ENCODE measurements at regions not wholly inside any gene's neighbourhood (a gene's known extent, or its start where the extent isn't known, plus 50 kb on each side); places are given as distances from the start of the nearest gene placed in this dataset.

DNA sequence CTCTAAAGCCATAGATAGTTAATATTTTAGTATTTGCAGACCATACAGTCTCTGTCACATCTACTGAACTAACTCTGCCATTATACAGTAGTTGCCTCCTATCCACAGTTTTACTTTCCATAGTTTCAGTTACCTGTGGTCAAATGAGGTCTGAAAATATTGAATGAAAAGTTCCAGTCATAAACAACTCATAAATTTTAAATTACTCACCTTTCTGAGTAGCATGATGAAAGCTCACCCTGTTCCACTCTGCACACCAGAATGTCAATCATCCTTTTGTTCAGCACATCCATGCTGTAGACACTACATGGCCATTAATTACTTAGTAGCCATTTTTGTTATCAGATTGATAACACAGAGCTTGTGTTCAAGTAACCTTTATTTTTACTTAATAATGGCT lies 51.7 kb upstream of the ME3 start:
- no peak for DNase-seq (ENCODE audit: low spot score)
- H3K27ac ChIP-seq: no peak overlapping the region
- TF ChIP-seq, protein P1, sequence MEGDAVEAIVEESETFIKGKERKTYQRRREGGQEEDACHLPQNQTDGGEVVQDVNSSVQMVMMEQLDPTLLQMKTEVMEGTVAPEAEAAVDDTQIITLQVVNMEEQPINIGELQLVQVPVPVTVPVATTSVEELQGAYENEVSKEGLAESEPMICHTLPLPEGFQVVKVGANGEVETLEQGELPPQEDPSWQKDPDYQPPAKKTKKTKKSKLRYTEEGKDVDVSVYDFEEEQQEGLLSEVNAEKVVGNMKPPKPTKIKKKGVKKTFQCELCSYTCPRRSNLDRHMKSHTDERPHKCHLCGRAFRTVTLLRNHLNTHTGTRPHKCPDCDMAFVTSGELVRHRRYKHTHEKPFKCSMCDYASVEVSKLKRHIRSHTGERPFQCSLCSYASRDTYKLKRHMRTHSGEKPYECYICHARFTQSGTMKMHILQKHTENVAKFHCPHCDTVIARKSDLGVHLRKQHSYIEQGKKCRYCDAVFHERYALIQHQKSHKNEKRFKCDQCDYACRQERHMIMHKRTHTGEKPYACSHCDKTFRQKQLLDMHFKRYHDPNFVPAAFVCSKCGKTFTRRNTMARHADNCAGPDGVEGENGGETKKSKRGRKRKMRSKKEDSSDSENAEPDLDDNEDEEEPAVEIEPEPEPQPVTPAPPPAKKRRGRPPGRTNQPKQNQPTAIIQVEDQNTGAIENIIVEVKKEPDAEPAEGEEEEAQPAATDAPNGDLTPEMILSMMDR (IDR thresholded peaks at IDR 0.05): no peak

DNA sequence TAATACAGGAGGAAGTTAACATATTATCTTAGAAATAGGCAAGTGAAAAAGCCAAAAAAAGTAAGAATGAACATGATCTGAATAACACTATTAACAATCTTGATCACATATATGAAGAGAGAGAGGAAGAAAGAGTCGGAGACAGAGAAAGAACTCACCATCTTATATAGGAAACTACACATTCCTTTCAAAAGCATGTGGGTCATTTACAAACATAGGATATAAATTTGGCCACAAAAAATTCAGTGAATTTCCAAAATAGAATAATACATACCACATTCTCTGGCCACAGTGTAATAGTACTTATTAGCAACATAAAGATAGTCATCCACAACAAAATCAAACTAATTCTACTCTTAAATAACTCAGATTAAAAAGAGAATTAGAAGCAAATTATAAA lies 50.9 kb upstream of the ME3 start:
- DNase-seq (ENCODE audit: low spot score): no peak
- no peak overlapping the region for H3K27ac ChIP-seq
- H3K4me3 ChIP-seq: no peak overlapping the region
- TF ChIP-seq, protein P1 (IDR thresholded peaks at IDR 0.05): no peak

More for the DNA sequence above, 51.7 kb upstream of the ME3 start:
- no peak overlapping the region for H3K4me3 ChIP-seq

DNA sequence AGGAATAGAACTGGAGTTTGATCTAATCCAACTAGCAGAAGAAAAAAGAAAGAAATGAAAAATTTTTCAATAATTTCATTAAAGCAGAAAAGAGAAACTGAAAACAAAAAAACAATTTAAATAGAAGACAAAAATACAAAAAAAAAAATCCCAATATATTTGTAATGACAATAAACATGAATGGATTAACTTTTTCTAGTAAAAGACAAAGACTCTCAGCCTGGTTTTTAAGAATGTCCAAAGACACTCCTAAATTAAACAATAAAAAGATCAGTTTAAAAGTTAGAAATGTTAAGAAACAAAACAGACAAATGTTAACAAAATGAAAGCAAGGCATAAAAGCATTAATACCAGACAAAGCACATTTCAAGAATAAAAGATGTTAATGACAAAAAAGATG lies 50.3 kb upstream of the ME3 start:
- no peak overlapping the region for H3K4me3 ChIP-seq
- H3K27ac ChIP-seq: no peak overlapping the region
- DNase-seq (ENCODE audit: low spot score): no peak
- TF ChIP-seq, protein P1 (IDR thresholded peaks at IDR 0.05): no peak
